ENCODE measurements at regions not wholly inside any gene's neighbourhood (a gene's known extent, or its start where the extent isn't known, plus 50 kb on each side); places are given as distances from the start of the nearest gene placed in this dataset.
"Not testable (repeated sequence)": the region's sequence is repeated elsewhere in the genome, so short reads cannot be mapped to it uniquely, and the experiment has no call there.

DNA sequence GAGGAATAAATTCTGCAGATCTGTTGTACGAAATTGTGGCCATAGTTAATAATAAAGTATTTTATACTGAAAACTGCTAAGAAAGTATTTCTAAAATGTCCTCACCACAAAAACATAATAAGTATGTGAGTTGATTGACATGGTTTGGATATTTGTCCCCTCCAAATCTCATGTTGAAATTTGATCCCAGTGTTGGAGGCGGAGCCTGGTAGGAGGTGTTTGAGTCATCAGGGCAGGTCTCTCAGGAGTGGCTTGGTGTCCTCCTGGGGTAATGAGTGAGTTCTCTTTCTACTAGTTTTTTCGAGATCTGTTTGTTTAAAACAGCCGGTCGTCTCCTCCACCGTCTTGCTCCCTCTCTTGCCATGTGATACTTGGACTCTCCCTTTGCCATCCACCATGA, 424.1 kb upstream of the KCNMB2 start:
- intact Hi-C loops (cut with DNase I), result no loop called here
- TF ChIP-seq, protein P1, sequence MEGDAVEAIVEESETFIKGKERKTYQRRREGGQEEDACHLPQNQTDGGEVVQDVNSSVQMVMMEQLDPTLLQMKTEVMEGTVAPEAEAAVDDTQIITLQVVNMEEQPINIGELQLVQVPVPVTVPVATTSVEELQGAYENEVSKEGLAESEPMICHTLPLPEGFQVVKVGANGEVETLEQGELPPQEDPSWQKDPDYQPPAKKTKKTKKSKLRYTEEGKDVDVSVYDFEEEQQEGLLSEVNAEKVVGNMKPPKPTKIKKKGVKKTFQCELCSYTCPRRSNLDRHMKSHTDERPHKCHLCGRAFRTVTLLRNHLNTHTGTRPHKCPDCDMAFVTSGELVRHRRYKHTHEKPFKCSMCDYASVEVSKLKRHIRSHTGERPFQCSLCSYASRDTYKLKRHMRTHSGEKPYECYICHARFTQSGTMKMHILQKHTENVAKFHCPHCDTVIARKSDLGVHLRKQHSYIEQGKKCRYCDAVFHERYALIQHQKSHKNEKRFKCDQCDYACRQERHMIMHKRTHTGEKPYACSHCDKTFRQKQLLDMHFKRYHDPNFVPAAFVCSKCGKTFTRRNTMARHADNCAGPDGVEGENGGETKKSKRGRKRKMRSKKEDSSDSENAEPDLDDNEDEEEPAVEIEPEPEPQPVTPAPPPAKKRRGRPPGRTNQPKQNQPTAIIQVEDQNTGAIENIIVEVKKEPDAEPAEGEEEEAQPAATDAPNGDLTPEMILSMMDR (IDR thresholded peaks at IDR 0.05), result no peak
- no peaks in the 10 kb centered on the region for H3K36me3 ChIP-seq
- H3K4me3 ChIP-seq, result no peak overlapping the region
- no peak overlapping the region for H3K27ac ChIP-seq
- ATAC-seq (no peak), DNase-seq (no peak)
- no peaks in the 10 kb centered on the region for H3K9me3 ChIP-seq
- H3K4me1 ChIP-seq, result no peaks in the 10 kb centered on the region
- no peaks in the 10 kb centered on the region for H3K27me3 ChIP-seq

DNA sequence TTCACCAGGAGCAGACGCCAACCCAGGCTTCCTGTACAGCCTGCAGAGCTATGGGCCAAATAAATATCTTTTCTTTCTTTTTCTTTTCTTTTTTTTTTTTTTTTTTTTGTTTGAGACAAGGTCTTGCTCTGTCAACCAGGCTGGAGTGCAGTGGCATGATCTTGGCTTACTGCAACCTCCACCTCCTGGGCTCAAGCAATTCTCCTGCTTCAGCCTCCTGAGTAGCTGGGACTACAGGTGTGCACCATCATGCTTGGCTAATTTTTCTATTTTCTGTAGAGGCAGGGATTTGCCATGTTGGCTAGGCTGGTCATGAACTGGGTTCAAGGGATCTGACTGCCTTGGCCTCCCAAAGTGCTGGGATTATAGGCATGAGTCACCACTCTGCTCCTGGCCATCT, 423.7 kb upstream of the KCNMB2 start:
- H3K27me3 ChIP-seq; H3K4me1 ChIP-seq; H3K36me3 ChIP-seq; H3K9me3 ChIP-seq; H3K4me3 ChIP-seq; intact Hi-C loops (cut with DNase I); H3K27ac ChIP-seq; DNase-seq; ATAC-seq: not testable (repeated sequence)

DNA sequence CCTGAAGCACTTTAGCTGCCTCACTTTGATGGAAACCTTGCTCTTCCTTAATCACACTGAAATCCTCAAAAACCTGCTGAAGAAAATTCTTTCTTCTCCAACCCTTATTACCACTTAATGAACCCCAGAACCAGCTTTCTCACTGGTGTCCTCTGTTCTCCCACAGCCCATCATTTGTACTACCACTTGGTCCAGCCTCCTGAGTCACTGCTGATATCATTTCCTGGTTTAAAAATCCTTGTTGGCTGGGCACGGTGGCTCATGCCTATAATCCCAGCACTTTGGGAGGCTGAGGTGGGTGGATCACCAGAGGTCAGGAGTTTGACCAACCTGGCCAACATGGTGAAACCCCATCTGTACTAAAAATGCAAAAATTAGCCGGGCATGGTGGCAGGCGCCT, 418.6 kb upstream of the KCNMB2 start:
- no peak overlapping the region for H3K27ac ChIP-seq
- no peak overlapping the region for H3K4me3 ChIP-seq
- intact Hi-C loops (cut with DNase I), result no loop called here
- TF ChIP-seq, protein P1 (IDR thresholded peaks at IDR 0.05), result no peak
- no peak for ATAC-seq
- no peaks in the 10 kb centered on the region for H3K4me1 ChIP-seq
- H3K9me3 ChIP-seq, result peaks cover 0 to 11% of the 10 kb centered on the region in 2 donors
- no peak for DNase-seq
- H3K36me3 ChIP-seq, result no peaks in the 10 kb centered on the region
- no peaks in the 10 kb centered on the region for H3K27me3 ChIP-seq

DNA sequence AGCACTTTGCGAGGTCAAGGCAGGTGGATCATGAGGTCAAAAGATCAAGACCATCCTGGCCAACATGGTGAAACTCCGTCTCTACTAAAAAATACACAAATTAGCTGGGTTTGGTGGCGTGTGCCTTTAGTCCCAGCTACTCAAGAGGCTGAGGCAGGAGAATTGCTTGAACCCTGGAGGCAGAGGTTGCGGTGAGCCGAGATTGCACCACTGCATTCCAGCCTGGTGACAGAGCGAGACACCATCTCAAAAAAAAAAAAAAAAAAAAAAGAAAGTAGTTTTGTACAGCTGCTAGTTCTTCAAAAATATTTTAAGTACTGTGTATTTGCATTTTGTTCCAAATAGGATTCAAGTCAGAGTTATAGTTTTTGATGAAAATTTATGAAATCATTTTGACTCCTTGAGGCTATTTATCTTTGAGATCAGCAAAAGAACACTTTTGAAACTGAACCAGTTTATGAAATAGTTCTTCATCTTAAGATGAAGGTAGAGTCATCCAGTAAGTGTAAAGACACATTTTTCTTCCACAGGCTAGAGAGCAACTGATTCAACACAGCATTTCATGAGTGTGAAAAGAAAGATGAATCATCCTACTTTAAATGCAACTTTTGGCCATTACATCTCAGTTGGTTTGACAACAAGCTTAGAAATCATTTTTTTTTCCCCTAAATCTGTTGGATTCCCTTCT, 416.5 kb upstream of the KCNMB2 start:
- DNase-seq (peak in 1 of 4 donors; percentile 37), ATAC-seq (peak; percentile 76)
- H3K4me1 ChIP-seq; H3K4me3 ChIP-seq; H3K27ac ChIP-seq; H3K27me3 ChIP-seq; intact Hi-C loops (cut with DNase I); H3K36me3 ChIP-seq: not testable (repeated sequence)
- peaks cover 0 to 11% of the 10 kb centered on the region in 2 donors for H3K9me3 ChIP-seq

DNA sequence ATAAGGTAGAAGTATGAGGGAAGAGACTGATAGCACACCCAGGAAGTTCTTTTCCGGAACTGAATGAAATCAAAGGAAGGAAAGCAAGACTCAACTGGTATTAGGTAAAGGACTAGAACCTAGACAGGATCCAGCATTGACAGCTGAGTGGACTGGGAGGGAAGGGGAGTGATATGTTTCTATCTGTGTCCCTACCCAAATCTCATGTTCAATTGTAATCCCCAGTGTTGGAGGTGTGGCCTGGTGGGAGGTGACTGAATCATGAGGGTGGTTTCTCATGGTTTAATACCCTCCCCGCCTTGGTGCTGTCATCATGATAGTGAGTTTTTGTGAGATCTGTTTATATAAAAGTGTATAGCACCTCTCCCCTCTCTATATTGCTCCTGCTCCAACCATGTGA, 415.9 kb upstream of the KCNMB2 start:
- DNase-seq, result no peak
- H3K27ac ChIP-seq, result no peak overlapping the region
- H3K4me3 ChIP-seq, result no peak overlapping the region
- H3K9me3 ChIP-seq, result peaks cover 0 to 11% of the 10 kb centered on the region in 2 donors
- intact Hi-C loops (cut with DNase I), result no loop called here
- no peaks in the 10 kb centered on the region for H3K36me3 ChIP-seq
- no peak for ATAC-seq
- H3K27me3 ChIP-seq, result no peaks in the 10 kb centered on the region
- no peaks in the 10 kb centered on the region for H3K4me1 ChIP-seq
- TF ChIP-seq, protein P1 (IDR thresholded peaks at IDR 0.05), result no peak

DNA sequence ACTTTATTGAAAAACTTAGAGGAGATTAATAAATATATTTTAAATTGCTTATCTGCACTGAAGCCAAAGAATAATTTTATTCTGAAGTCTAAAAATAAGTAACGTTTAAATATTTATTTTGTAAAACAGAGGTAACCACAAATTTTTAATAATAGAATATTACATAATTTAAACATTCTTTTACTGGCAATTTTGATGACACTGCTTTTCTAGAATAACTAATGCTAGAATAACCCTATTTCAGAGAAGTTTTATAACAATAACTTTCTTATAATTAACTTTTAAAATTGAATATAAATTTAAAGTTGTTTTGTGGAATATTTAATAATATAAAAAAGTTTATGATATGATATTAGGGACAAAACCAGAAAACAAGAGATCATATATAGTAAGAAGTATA, 409.6 kb upstream of the KCNMB2 start:
- H3K4me3 ChIP-seq, result no peak overlapping the region
- H3K4me1 ChIP-seq, result no peaks in the 10 kb centered on the region
- no peaks in the 10 kb centered on the region for H3K36me3 ChIP-seq
- H3K27me3 ChIP-seq, result no peaks in the 10 kb centered on the region
- intact Hi-C loops (cut with DNase I), result no loop called here
- no peaks in the 10 kb centered on the region for H3K9me3 ChIP-seq
- ATAC-seq, result no peak
- TF ChIP-seq, protein P1 (IDR thresholded peaks at IDR 0.05), result no peak
- H3K27ac ChIP-seq, result no peak overlapping the region
- DNase-seq, result no peak
